HepG2 (cell line): ENCODE measurements at regions not wholly inside any gene's neighbourhood (a gene's known extent, or its start where the extent isn't known, plus 50 kb on each side); places are given as distances from the start of the nearest gene placed in this dataset.

ENCODE experiments used
- ETV6 ChIP-seq: sonication (generic); formaldehyde crosslinking; conservative IDR thresholded peaks from 2 replicates; pipeline ENCODE4 v1.4.0; 2020; ENCODE audit warnings: missing genetic modification reagents
- HOXA9 ChIP-seq: sonication (generic); formaldehyde crosslinking; IDR thresholded peaks from 2 replicates; pipeline ENCODE4 v1.8.1; 2022; ENCODE audit warnings: missing genetic modification reagents, mild to moderate bottlenecking, moderate library complexity, borderline replicate concordance
- KLF16 ChIP-seq, 2 experiments: sonication (generic) in 1 of 2; formaldehyde crosslinking in 1 of 2; IDR thresholded peaks; 2 replicates each; pipeline versions ENCODE4 v1.6.1 to v1.8.0; 2016 to 2023; ENCODE audit warnings: missing genetic modification reagents in 2 of 2, missing compliant biosample characterization in 1 of 2
- MED1 ChIP-seq: sonication (generic); formaldehyde crosslinking; IDR thresholded peaks from 2 replicates; pipeline ENCODE4 v1.4.0; 2020; ENCODE audit warnings: missing genetic modification reagents
- MYC ChIP-seq: sonication (generic); formaldehyde crosslinking; IDR thresholded peaks from 2 replicates; pipeline ENCODE4 v1.9.0; 2021; ENCODE audit warnings: missing genetic modification reagents, borderline replicate concordance
- POLR2A ChIP-seq, 2 experiments: IDR thresholded peaks; 2 replicates each; pipeline ENCODE4 v1.6.1; 2011; ENCODE audit warnings: low read depth in 2 of 2, low read length in 2 of 2, mild to moderate bottlenecking in 1 of 2, moderate library complexity in 1 of 2; ENCODE audit not compliant: insufficient read depth in 1 of 2
- RXRA ChIP-seq: sonication (generic); formaldehyde crosslinking; IDR thresholded peaks from 2 replicates; pipeline ENCODE4 v1.5.1; 2020; ENCODE audit warnings: missing genetic modification reagents
- SP2 ChIP-seq: sonication (generic); formaldehyde crosslinking; IDR thresholded peaks from 2 replicates; pipeline ENCODE4 v1.5.1; 2020; ENCODE audit warnings: mild to moderate bottlenecking, missing genetic modification reagents
- ZNF230 ChIP-seq: sonication (generic); formaldehyde crosslinking; IDR thresholded peaks from 2 replicates; pipeline ENCODE4 v1.4.0; 2020; ENCODE audit warnings: mild to moderate bottlenecking, missing genetic modification reagents
- ZNF780A ChIP-seq: sonication (generic); formaldehyde crosslinking; IDR thresholded peaks from 2 replicates; pipeline ENCODE4 v1.8.0; 2022; ENCODE audit warnings: mild to moderate bottlenecking, missing genetic modification reagents, moderate library complexity
- TF ChIP-seq, protein P1 (sequence below): sonication (generic); formaldehyde crosslinking; IDR thresholded peaks from 2 replicates; pipeline ENCODE4 v1.5.0; 2020; ENCODE audit warnings: mild to moderate bottlenecking, low read depth, missing genetic modification reagents, borderline replicate concordance
- TF ChIP-seq, protein P2 (sequence below): IDR thresholded peaks from 2 replicates; pipeline ENCODE4 v1.6.1; 2012; ENCODE audit warnings: inconsistent platforms
- TF ChIP-seq, protein P3 (sequence below): sonication (generic); formaldehyde crosslinking; IDR thresholded peaks from 2 replicates; pipeline ENCODE4 v1.4.0; 2020; ENCODE audit warnings: missing genetic modification reagents
- TF ChIP-seq, protein P4 (sequence below): sonication (generic); formaldehyde crosslinking; IDR thresholded peaks from 2 replicates; pipeline ENCODE4 v1.5.0; 2020; ENCODE audit warnings: mild to moderate bottlenecking, missing genetic modification reagents, moderate library complexity

DNA sequence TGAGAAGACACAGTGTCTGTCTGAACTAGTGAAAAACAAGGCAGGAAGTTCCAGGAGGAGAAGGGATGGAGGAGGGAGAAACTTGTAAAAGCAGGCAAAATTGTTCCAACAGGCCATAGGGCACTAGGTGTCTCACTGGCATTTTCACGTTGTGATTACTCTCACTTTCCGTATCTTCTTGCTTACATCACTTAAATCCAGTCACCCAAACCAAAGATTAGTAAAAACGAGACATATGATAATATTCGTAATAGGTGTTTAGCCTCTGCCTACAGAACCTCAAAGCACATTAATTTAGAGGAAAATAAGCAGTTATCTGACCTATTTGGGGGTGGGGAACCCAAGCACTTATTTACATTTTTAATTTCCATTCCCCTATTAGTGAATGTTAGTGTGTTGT lies 78.3 kb downstream of the POU3F3 start:
- no peak for TF ChIP-seq ZNF780A (CRISPR knock-in tag)
- no peak for TF ChIP-seq ZNF230 (CRISPR knock-in tag)
- TF ChIP-seq ETV6 (CRISPR knock-in tag), result no peak
- no peak for TF ChIP-seq RXRA (CRISPR knock-in tag)
- no peak for TF ChIP-seq SP2 (CRISPR knock-in tag)
- TF ChIP-seq MED1 (CRISPR knock-in tag), result no peak
- no peak for TF ChIP-seq HOXA9 (CRISPR knock-in tag)
- TF ChIP-seq, protein P1, sequence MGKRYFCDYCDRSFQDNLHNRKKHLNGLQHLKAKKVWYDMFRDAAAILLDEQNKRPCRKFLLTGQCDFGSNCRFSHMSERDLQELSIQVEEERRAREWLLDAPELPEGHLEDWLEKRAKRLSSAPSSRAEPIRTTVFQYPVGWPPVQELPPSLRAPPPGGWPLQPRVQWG (CRISPR knock-in tag), result no peak
- TF ChIP-seq, protein P2, sequence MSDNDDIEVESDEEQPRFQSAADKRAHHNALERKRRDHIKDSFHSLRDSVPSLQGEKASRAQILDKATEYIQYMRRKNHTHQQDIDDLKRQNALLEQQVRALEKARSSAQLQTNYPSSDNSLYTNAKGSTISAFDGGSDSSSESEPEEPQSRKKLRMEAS, result no peak
- TF ChIP-seq, protein P3, sequence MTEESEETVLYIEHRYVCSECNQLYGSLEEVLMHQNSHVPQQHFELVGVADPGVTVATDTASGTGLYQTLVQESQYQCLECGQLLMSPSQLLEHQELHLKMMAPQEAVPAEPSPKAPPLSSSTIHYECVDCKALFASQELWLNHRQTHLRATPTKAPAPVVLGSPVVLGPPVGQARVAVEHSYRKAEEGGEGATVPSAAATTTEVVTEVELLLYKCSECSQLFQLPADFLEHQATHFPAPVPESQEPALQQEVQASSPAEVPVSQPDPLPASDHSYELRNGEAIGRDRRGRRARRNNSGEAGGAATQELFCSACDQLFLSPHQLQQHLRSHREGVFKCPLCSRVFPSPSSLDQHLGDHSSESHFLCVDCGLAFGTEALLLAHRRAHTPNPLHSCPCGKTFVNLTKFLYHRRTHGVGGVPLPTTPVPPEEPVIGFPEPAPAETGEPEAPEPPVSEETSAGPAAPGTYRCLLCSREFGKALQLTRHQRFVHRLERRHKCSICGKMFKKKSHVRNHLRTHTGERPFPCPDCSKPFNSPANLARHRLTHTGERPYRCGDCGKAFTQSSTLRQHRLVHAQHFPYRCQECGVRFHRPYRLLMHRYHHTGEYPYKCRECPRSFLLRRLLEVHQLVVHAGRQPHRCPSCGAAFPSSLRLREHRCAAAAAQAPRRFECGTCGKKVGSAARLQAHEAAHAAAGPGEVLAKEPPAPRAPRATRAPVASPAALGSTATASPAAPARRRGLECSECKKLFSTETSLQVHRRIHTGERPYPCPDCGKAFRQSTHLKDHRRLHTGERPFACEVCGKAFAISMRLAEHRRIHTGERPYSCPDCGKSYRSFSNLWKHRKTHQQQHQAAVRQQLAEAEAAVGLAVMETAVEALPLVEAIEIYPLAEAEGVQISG (CRISPR knock-in tag), result no peak
- no peak for TF ChIP-seq POLR2A (IDR thresholded peaks at IDR 0.05; ENCODE audit: insufficient read depth in 1 of 2, low read depth in 2 of 2, low read length in 2 of 2)
- no peak for TF ChIP-seq KLF16 (CRISPR knock-in tag; IDR thresholded peaks at IDR 0.05)
- TF ChIP-seq, protein P4, sequence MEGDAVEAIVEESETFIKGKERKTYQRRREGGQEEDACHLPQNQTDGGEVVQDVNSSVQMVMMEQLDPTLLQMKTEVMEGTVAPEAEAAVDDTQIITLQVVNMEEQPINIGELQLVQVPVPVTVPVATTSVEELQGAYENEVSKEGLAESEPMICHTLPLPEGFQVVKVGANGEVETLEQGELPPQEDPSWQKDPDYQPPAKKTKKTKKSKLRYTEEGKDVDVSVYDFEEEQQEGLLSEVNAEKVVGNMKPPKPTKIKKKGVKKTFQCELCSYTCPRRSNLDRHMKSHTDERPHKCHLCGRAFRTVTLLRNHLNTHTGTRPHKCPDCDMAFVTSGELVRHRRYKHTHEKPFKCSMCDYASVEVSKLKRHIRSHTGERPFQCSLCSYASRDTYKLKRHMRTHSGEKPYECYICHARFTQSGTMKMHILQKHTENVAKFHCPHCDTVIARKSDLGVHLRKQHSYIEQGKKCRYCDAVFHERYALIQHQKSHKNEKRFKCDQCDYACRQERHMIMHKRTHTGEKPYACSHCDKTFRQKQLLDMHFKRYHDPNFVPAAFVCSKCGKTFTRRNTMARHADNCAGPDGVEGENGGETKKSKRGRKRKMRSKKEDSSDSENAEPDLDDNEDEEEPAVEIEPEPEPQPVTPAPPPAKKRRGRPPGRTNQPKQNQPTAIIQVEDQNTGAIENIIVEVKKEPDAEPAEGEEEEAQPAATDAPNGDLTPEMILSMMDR (CRISPR knock-in tag), result no peak
- TF ChIP-seq MYC, result no peak
